ENCODE measurements at regions not wholly inside any gene's neighbourhood (a gene's known extent, or its start where the extent isn't known, plus 50 kb on each side); places are given as distances from the start of the nearest gene placed in this dataset.
"Not testable (repeated sequence)": the region's sequence is repeated elsewhere in the genome, so short reads cannot be mapped to it uniquely, and the experiment has no call there.

DNA sequence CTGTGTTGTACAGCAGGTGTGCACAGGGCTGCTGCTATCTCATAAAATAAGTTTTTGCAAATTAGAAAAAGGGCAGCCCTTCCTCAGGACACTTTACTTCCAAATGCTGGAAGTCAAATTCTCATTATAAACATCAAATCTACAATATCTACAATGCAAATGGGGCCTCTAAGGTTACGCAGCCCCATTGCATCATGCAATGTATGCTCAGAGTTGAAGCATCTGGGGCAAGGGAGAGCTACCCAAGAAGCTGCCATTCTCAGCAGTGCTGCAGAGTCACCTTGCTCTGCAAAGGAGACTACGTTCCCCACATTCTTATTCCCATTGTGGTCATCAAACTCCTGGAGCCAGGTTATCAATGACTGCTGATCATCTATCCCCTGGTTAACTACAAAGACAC, 208.9 kb upstream of the POGK start:
- DNase-seq = no peak

DNA sequence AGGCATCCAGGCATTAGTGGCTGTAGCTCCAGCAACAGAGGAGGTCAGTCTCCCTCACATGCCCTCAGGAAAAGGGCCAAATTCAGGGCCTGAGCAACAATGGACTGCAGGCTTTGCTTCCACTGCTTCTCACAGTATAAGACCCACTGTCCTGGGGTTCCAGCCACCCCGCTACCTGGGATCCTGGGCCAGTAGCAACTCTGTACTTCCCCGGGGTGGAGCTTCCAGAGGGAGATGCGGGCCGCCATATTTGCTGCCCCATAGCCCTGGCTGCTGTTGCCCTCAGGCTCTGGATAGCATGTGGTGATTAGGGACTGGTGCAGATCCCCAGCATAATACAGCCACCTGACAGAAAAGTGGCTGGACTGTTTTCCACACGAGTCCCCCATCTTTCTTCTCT, 201.1 kb upstream of the POGK start:
- no peak for DNase-seq

DNA sequence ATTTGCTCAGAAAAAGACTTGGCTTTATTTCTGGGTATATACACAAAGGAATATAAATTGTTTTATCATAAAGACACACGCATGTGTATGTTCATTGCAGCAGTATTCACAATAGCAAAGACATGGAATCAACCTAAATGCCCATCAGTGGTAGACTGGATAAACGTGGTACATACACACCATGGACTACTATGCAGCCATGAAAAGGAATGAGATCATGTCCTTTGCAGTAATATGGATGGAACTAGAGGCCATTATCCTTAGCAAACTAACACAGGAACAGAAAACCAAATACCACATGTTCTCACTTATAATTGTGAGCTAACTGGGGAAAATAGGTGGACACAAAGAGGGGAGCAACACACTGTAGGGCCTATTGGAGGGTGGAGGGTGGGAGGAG, 182.0 kb upstream of the POGK start:
- not testable (repeated sequence) for DNase-seq

DNA sequence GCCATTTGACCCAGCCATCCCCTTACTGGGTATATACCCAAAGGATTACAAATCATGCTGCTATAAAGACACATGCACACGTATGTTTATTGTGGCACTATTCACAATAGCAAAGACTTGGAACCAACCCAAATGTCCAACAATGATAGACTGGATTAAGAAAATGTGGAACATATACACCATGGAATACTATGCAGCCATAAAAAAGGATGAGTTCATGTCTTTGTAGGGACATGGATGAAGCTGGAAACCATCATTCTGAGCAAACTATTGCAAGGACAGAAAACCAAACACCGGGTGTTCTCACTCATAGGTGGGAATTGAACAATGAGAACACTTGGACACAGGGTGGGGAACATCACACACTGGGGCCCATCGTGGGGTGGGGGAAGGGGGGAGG, 172.5 kb upstream of the POGK start:
- not testable (repeated sequence) for DNase-seq

DNA sequence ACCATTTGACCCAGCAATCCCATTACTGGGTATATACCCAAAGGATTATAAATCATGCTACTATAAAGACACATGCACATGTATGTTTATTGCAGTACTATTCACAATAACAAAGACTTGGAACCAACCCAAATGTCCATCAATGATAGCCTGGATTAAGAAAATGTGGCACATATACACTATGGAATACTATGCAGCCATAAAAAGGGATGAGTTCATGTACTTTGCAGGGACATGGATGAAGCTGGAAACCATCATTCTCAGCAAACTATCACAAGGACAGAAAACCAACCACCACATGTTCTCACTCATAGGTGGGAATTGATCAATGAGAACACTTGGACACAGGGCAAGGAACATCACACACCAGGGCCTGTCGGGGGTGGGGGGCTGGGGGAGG, 171.7 kb upstream of the POGK start:
- not testable (repeated sequence) for DNase-seq

DNA sequence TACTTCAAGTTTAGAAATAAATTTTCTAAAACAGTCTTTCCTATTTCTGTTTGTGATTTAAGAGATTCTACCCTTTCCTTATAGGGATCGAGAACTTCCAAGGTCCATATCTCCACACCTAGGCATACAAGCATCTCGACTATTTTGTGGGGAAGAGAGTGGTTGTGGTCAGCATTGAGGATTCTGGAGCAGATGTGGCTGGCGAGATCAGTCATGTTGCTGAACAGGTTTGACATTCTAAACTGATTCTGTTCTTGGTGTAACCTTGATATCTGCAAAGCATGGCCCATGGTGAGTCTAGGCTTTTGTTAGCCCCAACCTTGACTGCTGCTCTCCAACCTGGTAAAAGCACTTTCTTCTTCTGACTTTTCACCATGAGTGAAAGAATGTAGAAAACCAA, 167.6 kb upstream of the POGK start:
- DNase-seq = no peak

DNA sequence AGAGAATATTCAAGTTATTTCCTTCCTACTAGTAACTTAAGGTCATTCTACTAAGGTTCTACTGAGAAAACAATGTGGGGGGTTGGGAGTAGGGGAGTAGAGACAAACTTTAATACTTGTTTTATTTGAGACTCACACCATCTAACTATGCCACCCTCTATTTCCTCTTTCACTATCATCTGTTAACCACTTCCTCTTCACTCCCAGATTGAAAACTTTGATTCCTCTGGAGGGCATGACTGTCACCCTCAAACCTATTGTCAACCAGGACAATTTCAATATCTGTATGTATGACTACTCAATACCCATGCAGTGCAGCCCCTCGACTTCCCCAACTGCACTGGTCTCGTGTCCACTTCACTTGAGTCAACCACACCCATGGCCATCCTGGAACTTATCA, 165.6 kb upstream of the POGK start:
- no peak for DNase-seq

DNA sequence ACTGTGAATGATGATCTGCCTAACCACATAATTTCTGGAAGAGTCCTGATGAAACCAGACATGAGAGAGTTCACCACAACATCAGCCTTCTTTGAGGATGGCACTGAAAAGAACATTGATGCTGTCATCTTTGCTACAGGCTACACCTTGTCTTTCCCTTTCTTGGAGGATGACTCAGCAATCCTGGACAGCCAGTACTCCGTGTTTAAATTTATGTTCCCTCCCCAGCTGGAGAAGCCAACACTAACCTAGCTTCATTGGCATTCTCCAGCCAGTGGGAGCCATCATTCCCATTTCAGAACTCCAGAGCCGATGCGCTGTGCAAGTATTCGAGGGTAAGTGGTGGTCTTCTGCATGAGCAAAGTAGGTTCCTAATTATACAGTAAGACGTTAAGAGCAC, 164.1 kb upstream of the POGK start:
- DNase-seq = no peak

DNA sequence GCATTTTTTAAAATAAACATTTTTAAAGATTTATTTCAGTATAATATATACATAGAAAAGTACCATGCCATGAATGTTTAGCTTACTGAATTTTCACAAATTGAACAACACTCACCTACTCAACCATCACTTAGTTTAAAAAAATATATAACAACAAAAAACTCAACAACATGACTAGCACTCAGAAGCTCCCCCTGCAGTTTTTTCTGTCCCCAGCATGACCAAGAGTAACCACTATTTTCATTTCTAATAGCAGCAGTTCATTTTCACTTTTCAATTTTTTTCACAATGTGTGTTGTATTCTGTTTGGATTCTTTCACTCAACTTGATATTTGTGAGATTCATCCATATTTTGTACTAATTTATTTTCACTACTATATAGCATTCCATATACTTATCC, 162.3 kb upstream of the POGK start:
- DNase-seq = no peak

DNA sequence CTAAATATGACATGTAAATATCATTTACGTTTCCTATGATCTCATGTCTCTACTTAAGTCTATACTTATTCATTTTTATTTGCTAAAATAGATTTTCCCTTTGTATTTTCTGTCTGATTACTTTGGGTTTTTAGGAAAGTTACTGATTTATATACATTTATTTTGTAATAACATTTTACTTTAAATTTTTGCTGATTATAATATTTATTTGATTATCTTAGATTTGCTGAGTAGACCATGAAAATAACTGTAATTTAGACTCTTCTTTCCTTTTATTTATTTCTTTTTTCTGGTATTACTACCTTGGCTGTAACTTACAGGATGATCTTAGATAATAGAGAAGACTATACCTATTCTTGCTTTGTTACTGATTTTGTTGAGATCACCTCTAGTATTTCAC, 159.9 kb upstream of the POGK start:
- no peak for DNase-seq

DNA sequence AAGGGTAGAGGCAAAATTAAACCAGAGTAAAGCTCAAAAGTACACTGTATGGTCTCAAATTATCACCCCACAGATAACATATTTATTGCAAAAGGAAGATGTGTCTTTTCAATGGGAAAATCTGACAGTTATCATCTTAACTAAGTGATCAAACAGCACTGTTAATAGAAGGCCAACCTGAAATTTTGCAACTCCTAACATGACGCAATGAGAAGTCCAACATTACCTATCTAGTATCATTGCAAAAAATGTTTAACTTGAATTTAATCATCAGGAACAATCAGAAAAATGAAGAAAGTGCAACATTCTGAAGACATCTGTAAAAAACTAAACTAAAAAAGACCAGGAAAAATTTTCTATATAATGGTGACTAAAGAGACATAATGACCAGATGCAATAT, 156.7 kb upstream of the POGK start:
- DNase-seq = no peak

DNA sequence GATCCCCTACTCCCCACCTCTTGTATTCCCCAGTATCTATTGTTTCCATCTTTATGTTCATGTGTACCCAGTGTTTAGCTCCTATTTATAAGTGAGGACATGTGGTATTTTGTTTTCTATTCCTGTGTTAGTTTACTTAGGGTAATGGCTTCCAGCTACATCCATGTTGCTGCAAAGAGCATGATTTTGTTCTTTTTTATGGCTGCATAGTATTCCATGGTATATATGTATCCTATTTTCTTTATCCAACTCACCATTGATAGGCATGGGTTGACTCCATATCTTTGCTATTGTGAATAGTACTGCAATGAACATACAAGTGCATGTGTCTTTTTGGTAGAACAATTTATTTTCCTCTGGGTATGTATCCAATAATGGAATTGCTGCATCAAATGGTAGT, 154.6 kb upstream of the POGK start:
- DNase-seq = not testable (repeated sequence)

DNA sequence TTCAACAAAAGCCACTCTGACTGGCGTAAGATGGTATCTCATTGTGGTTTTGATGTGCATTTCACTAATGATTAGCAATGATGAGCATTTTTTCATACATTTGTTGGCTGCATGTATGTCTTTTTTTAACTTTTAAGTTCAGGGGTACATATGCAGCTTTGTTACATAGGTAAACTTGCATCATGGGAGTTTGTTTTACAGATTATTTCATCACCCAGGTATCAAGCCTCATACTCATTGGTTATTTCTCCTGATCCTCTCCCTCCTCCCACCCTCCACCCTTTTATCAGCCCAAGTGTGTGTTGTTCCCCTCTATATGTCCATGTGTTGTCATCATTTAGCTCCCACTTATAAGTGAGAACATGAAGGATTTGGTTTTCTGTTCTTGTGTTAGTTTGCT, 154.1 kb upstream of the POGK start:
- DNase-seq = no peak

DNA sequence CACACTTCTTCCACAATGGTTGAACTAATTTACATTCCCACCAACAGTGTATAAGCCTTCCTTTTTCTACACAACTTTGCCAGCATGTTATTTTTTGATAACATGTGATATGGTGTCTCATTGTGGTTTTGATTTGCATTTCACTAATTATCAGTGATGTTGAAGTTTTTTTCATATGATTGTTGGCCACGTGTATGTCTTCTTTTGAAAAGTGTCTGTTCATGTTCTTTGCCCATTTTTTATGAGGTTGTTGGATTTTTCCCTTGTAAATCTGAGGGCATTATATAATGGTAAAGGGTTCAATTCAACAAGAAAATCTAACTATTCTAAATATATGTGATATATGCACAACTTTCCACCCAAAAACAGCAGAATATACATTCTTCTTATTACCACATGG, 153.4 kb upstream of the POGK start:
- DNase-seq = not testable (repeated sequence)

DNA sequence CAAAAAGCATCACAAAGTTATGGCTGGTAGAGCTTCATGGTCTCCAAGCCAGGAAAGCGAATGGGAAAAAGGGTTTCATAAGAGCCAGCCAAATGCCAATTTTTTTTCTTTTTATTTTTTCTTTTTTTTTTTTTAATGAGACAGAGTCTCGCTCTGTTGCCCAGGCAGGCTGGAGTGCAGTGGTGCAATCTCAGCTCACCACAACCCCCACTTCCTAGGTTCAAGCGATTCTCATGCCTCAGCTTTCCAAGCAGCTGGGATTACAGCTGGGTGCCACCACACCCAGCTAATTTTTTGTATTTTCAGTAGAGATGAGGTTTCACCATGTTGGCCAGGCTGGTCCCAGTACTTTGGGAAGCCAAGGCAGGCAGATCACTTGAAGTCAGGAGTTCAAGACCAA, 148.7 kb upstream of the POGK start:
- not testable (repeated sequence) for DNase-seq

DNA sequence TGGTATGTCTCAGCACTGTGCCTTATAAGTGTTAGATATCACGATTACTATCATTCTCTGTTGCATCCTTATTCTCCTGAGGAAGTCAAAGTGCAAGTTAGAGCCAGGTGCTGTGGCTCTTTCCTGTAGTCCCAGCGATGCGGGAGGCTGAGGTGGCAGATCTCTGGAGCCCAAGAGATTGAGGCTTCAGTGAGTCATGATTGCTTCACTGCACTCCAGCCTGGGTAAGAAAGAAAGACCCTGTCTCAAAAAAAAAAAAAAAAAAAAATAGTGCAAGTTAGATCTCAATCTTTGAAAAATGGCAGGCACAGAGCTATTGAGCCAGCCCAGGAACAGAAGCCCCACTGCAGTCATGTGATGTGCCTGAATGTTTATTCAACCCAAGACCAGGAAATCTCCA, 147.8 kb upstream of the POGK start:
- no peak for DNase-seq

DNA sequence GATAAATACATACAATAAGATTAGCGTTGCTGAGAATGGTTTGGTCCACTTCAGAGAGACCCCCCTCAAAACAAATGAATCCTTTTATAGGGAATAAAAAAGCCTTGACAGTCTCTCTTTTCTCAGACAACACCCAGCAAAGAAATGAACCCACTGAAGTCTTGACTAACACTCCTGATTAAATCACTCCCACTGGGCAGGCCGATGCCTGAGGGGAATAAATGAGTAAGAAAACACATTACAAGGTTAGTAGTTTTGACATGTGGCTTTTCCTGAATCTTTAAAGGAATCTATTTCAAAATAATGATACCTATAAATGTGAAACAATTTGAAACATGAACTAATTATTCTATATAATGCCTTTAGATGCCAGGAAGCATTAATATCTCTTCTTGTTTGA, 146.9 kb upstream of the POGK start:
- no peak for DNase-seq

DNA sequence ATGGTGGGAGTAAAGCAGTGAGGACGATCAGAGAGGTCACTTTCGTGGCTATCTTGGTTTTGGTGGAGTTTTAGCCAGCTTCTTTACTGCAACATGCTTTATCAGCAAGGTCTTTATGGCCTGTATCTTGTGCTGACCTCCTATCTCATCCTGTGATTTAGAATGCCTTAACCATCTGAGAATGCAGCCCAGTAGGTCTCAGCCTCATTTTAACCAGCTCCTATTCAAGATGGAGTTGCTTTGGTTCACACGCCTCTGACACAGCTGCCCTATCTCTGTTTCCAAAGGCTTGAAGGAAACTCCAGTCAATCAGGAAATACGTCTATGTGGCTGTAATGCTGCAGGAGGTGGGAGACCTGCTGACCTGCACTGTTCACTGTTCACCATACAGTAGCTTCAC, 146.1 kb upstream of the POGK start:
- no peak for DNase-seq

DNA sequence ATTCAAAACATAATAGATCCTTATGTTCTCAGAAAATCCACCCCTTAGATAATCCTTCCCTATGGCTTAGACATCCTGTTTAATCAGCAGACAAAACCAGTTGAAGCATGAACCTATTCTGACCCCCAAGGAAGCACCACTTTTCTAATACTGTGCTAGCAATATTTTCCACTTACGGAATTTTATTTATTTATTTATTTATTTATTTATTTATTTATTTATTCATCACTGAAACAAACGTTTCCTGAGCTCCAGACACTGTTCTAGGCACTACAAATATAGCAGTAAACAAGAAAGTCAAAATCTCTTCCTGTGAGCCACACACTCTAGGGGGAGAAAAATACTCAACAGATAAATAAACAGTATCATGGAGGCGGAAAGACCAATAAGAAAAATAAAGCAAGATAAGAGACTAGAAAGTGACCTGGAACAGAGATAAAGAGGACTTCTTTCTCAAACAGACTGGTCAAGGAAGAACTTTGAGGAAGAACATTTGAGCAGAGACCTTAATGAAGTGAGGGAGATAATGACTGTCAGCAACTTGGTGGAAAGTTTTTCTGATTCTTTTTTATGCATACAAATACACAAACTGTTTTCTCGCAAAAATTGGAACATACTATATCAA, 145.5 kb upstream of the POGK start:
- no peak for DNase-seq

DNA sequence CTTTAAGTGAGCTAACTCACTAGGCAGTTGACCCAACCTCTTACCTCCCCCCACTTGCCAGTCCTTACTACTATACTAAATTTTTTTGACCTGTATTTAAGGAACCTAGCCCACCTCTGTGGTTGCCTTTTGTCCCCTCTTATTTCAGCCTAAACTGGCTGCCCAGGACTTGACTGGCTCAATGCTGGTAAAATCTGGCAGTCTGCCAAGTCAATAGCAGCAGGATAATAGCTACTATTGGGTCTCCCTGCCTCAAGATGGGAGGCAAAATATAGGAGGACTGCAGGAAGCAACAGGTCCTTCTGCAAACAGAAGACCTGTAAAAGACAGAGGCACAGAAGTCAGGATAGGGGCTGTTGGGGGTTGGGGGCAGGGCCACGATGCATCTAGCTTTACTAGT, 144.2 kb upstream of the POGK start:
- no peak for DNase-seq

DNA sequence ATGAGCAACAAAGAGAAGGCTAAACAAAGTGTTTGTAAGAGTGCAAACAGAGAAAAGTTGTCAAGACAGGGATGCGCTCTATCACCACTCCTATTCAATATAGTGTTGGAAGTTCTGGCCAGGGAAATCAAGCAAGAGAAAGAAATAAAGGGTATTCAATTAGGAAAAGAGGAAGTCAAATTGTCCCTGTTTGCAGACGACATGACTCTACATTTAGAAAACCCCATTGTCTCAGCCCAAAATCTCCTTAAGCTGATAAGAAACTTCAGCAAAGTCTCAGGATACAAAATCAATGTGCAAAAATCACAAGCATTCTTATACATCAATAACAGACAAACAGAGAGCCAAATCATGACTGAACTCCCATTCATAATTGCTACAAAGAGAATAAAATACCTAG, 143.4 kb upstream of the POGK start:
- DNase-seq = not testable (repeated sequence)

DNA sequence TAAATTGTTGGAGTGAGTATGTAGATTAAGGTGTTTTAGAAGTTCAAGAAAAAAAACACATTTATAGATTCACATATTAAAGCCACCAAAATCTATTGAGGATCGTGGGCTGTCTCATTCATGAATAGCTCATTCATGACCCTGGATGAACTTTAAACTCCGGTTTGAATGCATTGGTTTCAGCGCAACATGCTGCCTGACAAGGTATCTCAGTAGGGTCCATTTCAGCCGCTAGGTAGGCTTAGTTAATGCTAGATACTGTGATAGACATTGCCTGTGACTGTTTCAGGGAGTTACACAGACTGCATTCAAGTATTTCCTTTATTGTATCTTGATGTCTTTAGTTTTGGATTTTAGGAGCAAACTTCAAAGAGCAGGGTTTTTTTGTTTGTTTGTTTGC, 140.5 kb upstream of the POGK start:
- DNase-seq = no peak

DNA sequence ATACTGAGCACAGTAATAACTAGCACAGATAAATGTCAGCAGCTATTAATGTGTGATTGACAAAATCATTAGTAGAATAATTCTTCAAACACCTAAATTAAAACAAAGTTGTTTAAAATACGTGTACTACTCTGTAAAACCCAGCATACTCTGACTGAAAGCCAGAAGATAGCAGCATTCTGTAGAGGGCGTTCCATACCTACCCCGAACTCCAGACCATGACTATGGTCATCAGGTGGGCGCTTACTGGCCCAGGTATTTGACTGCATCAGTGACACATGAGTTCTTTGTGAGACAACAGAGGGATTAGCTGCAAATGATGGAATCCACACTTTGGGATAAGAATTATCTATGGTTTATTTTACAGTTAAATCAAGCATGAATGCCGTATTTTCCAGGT, 139.7 kb upstream of the POGK start:
- no peak for DNase-seq

DNA sequence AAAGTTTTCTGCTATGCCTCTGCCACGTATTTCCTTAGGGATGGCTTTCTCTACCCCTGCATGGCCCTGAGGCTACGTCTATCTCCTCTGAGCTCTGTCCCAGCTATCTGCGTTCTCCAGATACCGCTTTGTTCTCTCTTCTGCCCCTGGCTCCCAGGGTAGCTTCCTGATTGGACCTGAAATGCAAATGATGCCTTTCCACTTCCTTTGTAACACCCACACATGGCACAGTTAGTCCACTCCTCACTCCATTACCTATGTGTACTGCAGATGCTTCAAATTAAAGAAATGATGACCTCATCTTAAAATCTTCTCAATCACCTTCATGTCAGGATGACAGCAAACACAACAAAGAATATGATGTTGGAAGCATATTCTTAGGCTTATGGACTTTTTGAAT, 138.6 kb upstream of the POGK start:
- no peak for DNase-seq

DNA sequence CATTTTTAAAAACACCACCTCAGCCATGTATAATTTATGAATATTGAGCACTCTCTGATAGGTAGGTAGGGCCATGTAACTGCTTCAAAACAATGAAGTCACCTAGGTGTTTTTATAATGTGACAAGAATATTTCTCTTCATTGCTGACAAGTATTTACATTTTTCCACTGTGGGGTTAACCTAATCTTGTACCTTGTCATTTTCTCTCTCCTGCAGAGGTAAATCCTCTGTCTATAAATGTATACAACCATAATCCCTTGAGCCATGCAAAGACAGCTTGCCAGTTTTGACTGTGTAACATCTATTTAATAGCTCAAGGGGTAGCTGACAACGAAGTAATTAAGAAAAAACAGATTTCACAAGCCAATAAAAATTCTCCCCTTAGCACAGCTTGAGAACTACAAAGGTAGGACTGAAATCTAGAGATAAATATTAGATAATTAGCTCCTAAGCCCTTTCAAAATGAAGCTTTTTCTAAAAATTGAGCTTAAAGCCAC, 137.6 kb upstream of the POGK start:
- DNase-seq = no peak

DNA sequence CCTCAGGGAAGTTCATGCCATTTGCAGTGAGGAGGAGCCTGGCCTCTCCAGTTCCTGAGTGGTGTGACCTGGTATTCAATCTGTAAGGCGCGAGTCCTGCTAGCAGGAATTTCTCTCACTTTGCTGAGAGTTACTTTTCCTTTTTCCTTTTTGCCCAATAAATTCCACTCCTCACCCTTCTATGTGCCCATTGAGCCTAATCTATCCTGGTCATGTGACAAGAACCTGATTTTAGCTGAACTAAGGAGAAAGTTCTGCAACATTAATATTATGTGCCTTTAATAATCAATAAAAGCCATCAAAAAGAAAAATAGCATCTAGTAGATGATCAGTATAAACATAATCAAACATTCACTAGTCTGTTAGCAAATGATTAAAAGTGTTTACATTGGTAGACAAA, 136.1 kb upstream of the POGK start:
- DNase-seq = no peak
